ENCODE measurements at regions not wholly inside any gene's neighbourhood (a gene's known extent, or its start where the extent isn't known, plus 50 kb on each side); places are given as distances from the start of the nearest gene placed in this dataset.

GRCh38 chr7:84245835-84246234 lies 51.2 kb upstream of the SEMA3A start:
- no peak overlapping the region for H3K4me3 ChIP-seq
- no peak overlapping the region for H3K9ac ChIP-seq
- Mint-ChIP-seq H3K9me3 (peaks cover 41% of the 10 kb centered on the region), H3K27ac (no peak overlapping the region), H3K4me1 (peaks cover 20% of the 10 kb centered on the region), H3K36me3 (peaks cover 9% of the 10 kb centered on the region), H3K4me3 (no peak overlapping the region), H3K27me3 (ENCODE audit: insufficient read depth, low read depth) (peaks cover 8% of the 10 kb centered on the region)
- H3K4me2 ChIP-seq = no peak overlapping the region
- no peaks in the 10 kb centered on the region for H3K36me3 ChIP-seq
- H3K27ac ChIP-seq = no peak overlapping the region
- H2AFZ ChIP-seq (replicated peaks) = no peak overlapping the region
- H3F3A ChIP-seq (ENCODE audit: low read depth) = peaks cover 3% of the 10 kb centered on the region
- no peaks in the 10 kb centered on the region for H3K79me2 ChIP-seq (ENCODE audit: low read depth)
- no peaks in the 10 kb centered on the region for H3K9me3 ChIP-seq (ENCODE audit: low read depth)
- TF ChIP-seq EZH2phosphoT487 (IDR thresholded peaks at IDR 0.05) (no peak), EZH2 (IDR thresholded peaks at IDR 0.05) (no peak)
- TF ChIP-seq, protein P1, sequence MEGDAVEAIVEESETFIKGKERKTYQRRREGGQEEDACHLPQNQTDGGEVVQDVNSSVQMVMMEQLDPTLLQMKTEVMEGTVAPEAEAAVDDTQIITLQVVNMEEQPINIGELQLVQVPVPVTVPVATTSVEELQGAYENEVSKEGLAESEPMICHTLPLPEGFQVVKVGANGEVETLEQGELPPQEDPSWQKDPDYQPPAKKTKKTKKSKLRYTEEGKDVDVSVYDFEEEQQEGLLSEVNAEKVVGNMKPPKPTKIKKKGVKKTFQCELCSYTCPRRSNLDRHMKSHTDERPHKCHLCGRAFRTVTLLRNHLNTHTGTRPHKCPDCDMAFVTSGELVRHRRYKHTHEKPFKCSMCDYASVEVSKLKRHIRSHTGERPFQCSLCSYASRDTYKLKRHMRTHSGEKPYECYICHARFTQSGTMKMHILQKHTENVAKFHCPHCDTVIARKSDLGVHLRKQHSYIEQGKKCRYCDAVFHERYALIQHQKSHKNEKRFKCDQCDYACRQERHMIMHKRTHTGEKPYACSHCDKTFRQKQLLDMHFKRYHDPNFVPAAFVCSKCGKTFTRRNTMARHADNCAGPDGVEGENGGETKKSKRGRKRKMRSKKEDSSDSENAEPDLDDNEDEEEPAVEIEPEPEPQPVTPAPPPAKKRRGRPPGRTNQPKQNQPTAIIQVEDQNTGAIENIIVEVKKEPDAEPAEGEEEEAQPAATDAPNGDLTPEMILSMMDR (IDR thresholded peaks at IDR 0.05) = no peak
- no peaks in the 10 kb centered on the region for H4K20me1 ChIP-seq (ENCODE audit: low read depth)
- H3K4me1 ChIP-seq = peaks cover 10% of the 10 kb centered on the region
- H3K27me3 ChIP-seq = no peaks in the 10 kb centered on the region
- DNase-seq (ENCODE audit: low spot score) = no peak

Measured in neural progenitor cell (in vitro differentiated cells).